ENCODE measurements at regions not wholly inside any gene's neighbourhood (a gene's known extent, or its start where the extent isn't known, plus 50 kb on each side); places are given as distances from the start of the nearest gene placed in this dataset.

GRCh38 chr12:61757831-61758505 lies 502.2 kb upstream of the USP15 start:
- Histone ChIP-seq H3K9me3 (ENCODE audit: control insufficient read depth in 2 of 2, low read length in 2 of 2) (no peaks in the 10 kb centered on the region), H3K36me3 (ENCODE audit: control insufficient read depth in 2 of 2, insufficient read depth in 2 of 2, low read length in 2 of 2) (no peaks in the 10 kb centered on the region), H3K4me3 (ENCODE audit: low read length in 2 of 2) (no peak overlapping the region), H3K9ac (ENCODE audit: low read length in 2 of 2) (no peak overlapping the region), H3K27ac (ENCODE audit: low read length) (no peak overlapping the region), H3K4me1 (ENCODE audit: control insufficient read depth, insufficient read depth, low read length) (no peaks in the 10 kb centered on the region), H3K27me3 (ENCODE audit: control insufficient read depth in 1 of 2, insufficient read depth in 2 of 2, low read length in 2 of 2) (no peaks in the 10 kb centered on the region)

GRCh38 chr12:61758661-61759060 lies 501.5 kb upstream of the USP15 start:
- no peak overlapping the region for H3K27ac ChIP-seq (ENCODE audit: low read length)

GRCh38 chr12:61765926-61766325 lies 494.3 kb upstream of the USP15 start:
- Histone ChIP-seq H3K9ac (ENCODE audit: low read length in 2 of 2) (no peak overlapping the region), H3K27me3 (ENCODE audit: control insufficient read depth in 1 of 2, insufficient read depth in 2 of 2, low read length in 2 of 2) (no peaks in the 10 kb centered on the region), H3K4me3 (ENCODE audit: low read length in 2 of 2) (no peak overlapping the region), H3K4me1 (ENCODE audit: control insufficient read depth, insufficient read depth, low read length) (no peaks in the 10 kb centered on the region), H3K27ac (ENCODE audit: low read length) (no peak overlapping the region), H3K9me3 (ENCODE audit: control insufficient read depth in 2 of 2, low read length in 2 of 2) (no peaks in the 10 kb centered on the region), H3K36me3 (ENCODE audit: control insufficient read depth in 2 of 2, insufficient read depth in 2 of 2, low read length in 2 of 2) (no peaks in the 10 kb centered on the region)

More at GRCh38 chr12:61758661-61759060, 501.5 kb upstream of the USP15 start:
- Histone ChIP-seq H3K4me3 (ENCODE audit: low read length in 2 of 2) (no peak overlapping the region), H3K9ac (ENCODE audit: low read length in 2 of 2) (no peak overlapping the region), H3K27me3 (ENCODE audit: control insufficient read depth in 1 of 2, insufficient read depth in 2 of 2, low read length in 2 of 2) (no peaks in the 10 kb centered on the region), H3K9me3 (ENCODE audit: control insufficient read depth in 2 of 2, low read length in 2 of 2) (no peaks in the 10 kb centered on the region), H3K4me1 (ENCODE audit: control insufficient read depth, insufficient read depth, low read length) (no peaks in the 10 kb centered on the region), H3K36me3 (ENCODE audit: control insufficient read depth in 2 of 2, insufficient read depth in 2 of 2, low read length in 2 of 2) (no peaks in the 10 kb centered on the region)

- Histone ChIP-seq H3K9ac (ENCODE audit: low read length in 2 of 2) (no peak overlapping the region), H3K36me3 (ENCODE audit: control insufficient read depth in 2 of 2, insufficient read depth in 2 of 2, low read length in 2 of 2) (no peaks in the 10 kb centered on the region)
These were observed 479.8 kb upstream of the USP15 start for GRCh38 chr12:61780435-61780834.

GRCh38 chr12:61781021-61781581 lies 479.1 kb upstream of the USP15 start:
- Histone ChIP-seq H3K9ac (ENCODE audit: low read length in 2 of 2) (no peak overlapping the region), H3K27me3 (ENCODE audit: control insufficient read depth in 1 of 2, insufficient read depth in 2 of 2, low read length in 2 of 2) (no peaks in the 10 kb centered on the region), H3K36me3 (ENCODE audit: control insufficient read depth in 2 of 2, insufficient read depth in 2 of 2, low read length in 2 of 2) (no peaks in the 10 kb centered on the region)

More at GRCh38 chr12:61780435-61780834, 479.8 kb upstream of the USP15 start:
- Histone ChIP-seq H3K4me1 (ENCODE audit: control insufficient read depth, insufficient read depth, low read length) (no peaks in the 10 kb centered on the region), H3K4me3 (ENCODE audit: low read length in 2 of 2) (no peak overlapping the region), H3K9me3 (ENCODE audit: control insufficient read depth in 2 of 2, low read length in 2 of 2) (no peaks in the 10 kb centered on the region), H3K27ac (ENCODE audit: low read length) (no peak overlapping the region), H3K27me3 (ENCODE audit: control insufficient read depth in 1 of 2, insufficient read depth in 2 of 2, low read length in 2 of 2) (no peaks in the 10 kb centered on the region)

GRCh38 chr12:61796846-61797245 lies 463.4 kb upstream of the USP15 start:
- H3K4me3 ChIP-seq (ENCODE audit: low read length in 2 of 2), result no peak overlapping the region
- H3K9me3 ChIP-seq (ENCODE audit: control insufficient read depth in 2 of 2, low read length in 2 of 2), result no peaks in the 10 kb centered on the region
- H3K27ac ChIP-seq (ENCODE audit: low read length), result no peak overlapping the region
- no peaks in the 10 kb centered on the region for H3K36me3 ChIP-seq (ENCODE audit: control insufficient read depth in 2 of 2, insufficient read depth in 2 of 2, low read length in 2 of 2)
- no peaks in the 10 kb centered on the region for H3K4me1 ChIP-seq (ENCODE audit: control insufficient read depth, insufficient read depth, low read length)
- no peak overlapping the region for H3K9ac ChIP-seq (ENCODE audit: low read length in 2 of 2)
- no peaks in the 10 kb centered on the region for H3K27me3 ChIP-seq (ENCODE audit: control insufficient read depth in 1 of 2, insufficient read depth in 2 of 2, low read length in 2 of 2)

More at GRCh38 chr12:61781021-61781581, 479.1 kb upstream of the USP15 start:
- Histone ChIP-seq H3K4me1 (ENCODE audit: control insufficient read depth, insufficient read depth, low read length) (no peaks in the 10 kb centered on the region), H3K4me3 (ENCODE audit: low read length in 2 of 2) (no peak overlapping the region), H3K9me3 (ENCODE audit: control insufficient read depth in 2 of 2, low read length in 2 of 2) (no peaks in the 10 kb centered on the region), H3K27ac (ENCODE audit: low read length) (no peak overlapping the region)

- Histone ChIP-seq H3K36me3 (ENCODE audit: control insufficient read depth in 2 of 2, insufficient read depth in 2 of 2, low read length in 2 of 2) (no peaks in the 10 kb centered on the region), H3K4me1 (ENCODE audit: control insufficient read depth, insufficient read depth, low read length) (no peaks in the 10 kb centered on the region), H3K4me3 (ENCODE audit: low read length in 2 of 2) (no peak overlapping the region), H3K9ac (ENCODE audit: low read length in 2 of 2) (no peak overlapping the region), H3K27ac (ENCODE audit: low read length) (no peak overlapping the region), H3K9me3 (ENCODE audit: control insufficient read depth in 2 of 2, low read length in 2 of 2) (no peaks in the 10 kb centered on the region), H3K27me3 (ENCODE audit: control insufficient read depth in 1 of 2, insufficient read depth in 2 of 2, low read length in 2 of 2) (no peaks in the 10 kb centered on the region)
These were observed 462.9 kb upstream of the USP15 start for GRCh38 chr12:61797266-61797665.

- H3K4me3 ChIP-seq (ENCODE audit: low read length in 2 of 2), result no peak overlapping the region
- H3K4me1 ChIP-seq (ENCODE audit: control insufficient read depth, insufficient read depth, low read length), result no peaks in the 10 kb centered on the region
- no peak overlapping the region for H3K9ac ChIP-seq (ENCODE audit: low read length in 2 of 2)
- no peaks in the 10 kb centered on the region for H3K9me3 ChIP-seq (ENCODE audit: control insufficient read depth in 2 of 2, low read length in 2 of 2)
- no peak overlapping the region for H3K27ac ChIP-seq (ENCODE audit: low read length)
- no peaks in the 10 kb centered on the region for H3K36me3 ChIP-seq (ENCODE audit: control insufficient read depth in 2 of 2, insufficient read depth in 2 of 2, low read length in 2 of 2)
- H3K27me3 ChIP-seq (ENCODE audit: control insufficient read depth in 1 of 2, insufficient read depth in 2 of 2, low read length in 2 of 2), result no peaks in the 10 kb centered on the region
These were observed 461.4 kb upstream of the USP15 start for GRCh38 chr12:61798778-61799177.

GRCh38 chr12:61804301-61804700 lies 455.9 kb upstream of the USP15 start:
- Histone ChIP-seq H3K36me3 (ENCODE audit: control insufficient read depth in 2 of 2, insufficient read depth in 2 of 2, low read length in 2 of 2) (no peaks in the 10 kb centered on the region), H3K4me1 (ENCODE audit: control insufficient read depth, insufficient read depth, low read length) (no peaks in the 10 kb centered on the region), H3K27ac (ENCODE audit: low read length) (no peak overlapping the region), H3K27me3 (ENCODE audit: control insufficient read depth in 1 of 2, insufficient read depth in 2 of 2, low read length in 2 of 2) (no peaks in the 10 kb centered on the region), H3K9ac (ENCODE audit: low read length in 2 of 2) (no peak overlapping the region), H3K4me3 (ENCODE audit: low read length in 2 of 2) (no peak overlapping the region), H3K9me3 (ENCODE audit: control insufficient read depth in 2 of 2, low read length in 2 of 2) (no peaks in the 10 kb centered on the region)

- Histone ChIP-seq H3K27me3 (ENCODE audit: control insufficient read depth in 1 of 2, insufficient read depth in 2 of 2, low read length in 2 of 2) (no peaks in the 10 kb centered on the region), H3K27ac (ENCODE audit: low read length) (no peak overlapping the region), H3K4me3 (ENCODE audit: low read length in 2 of 2) (no peak overlapping the region), H3K4me1 (ENCODE audit: control insufficient read depth, insufficient read depth, low read length) (no peaks in the 10 kb centered on the region), H3K36me3 (ENCODE audit: control insufficient read depth in 2 of 2, insufficient read depth in 2 of 2, low read length in 2 of 2) (no peaks in the 10 kb centered on the region), H3K9me3 (ENCODE audit: control insufficient read depth in 2 of 2, low read length in 2 of 2) (no peaks in the 10 kb centered on the region), H3K9ac (ENCODE audit: low read length in 2 of 2) (no peak overlapping the region)
These were observed 451.3 kb upstream of the USP15 start for GRCh38 chr12:61808856-61809255.

GRCh38 chr12:61810486-61810885 lies 449.7 kb upstream of the USP15 start:
- Histone ChIP-seq H3K27me3 (ENCODE audit: control insufficient read depth in 1 of 2, insufficient read depth in 2 of 2, low read length in 2 of 2) (no peaks in the 10 kb centered on the region), H3K4me1 (ENCODE audit: control insufficient read depth, insufficient read depth, low read length) (no peaks in the 10 kb centered on the region), H3K9ac (ENCODE audit: low read length in 2 of 2) (no peak overlapping the region), H3K9me3 (ENCODE audit: control insufficient read depth in 2 of 2, low read length in 2 of 2) (no peaks in the 10 kb centered on the region), H3K36me3 (ENCODE audit: control insufficient read depth in 2 of 2, insufficient read depth in 2 of 2, low read length in 2 of 2) (no peaks in the 10 kb centered on the region), H3K27ac (ENCODE audit: low read length) (no peak overlapping the region), H3K4me3 (ENCODE audit: low read length in 2 of 2) (no peak overlapping the region)

Data from stomach smooth muscle (tissue), 2 donors.